GM12865 (cell line): ENCODE measurements at regions not wholly inside any gene's neighbourhood (a gene's known extent, or its start where the extent isn't known, plus 50 kb on each side); places are given as distances from the start of the nearest gene placed in this dataset.

Experiments used
- DNase-seq: peaks from one replicate; pipeline ENCODE4 v3.0.0; 2010; ENCODE audit warnings: low read depth
- H3K4me3 ChIP-seq: 2 replicates; pipeline ENCODE4 v1.5.1; 2011; ENCODE audit warnings: mild to moderate bottlenecking, low read depth, low read length, control low read depth
- CTCF ChIP-seq: IDR thresholded peaks from 2 replicates; pipeline ENCODE4 v1.5.1; 2011; ENCODE audit warnings: low read length, control low read depth, low read depth, inconsistent platforms; ENCODE audit not compliant: insufficient read depth; ENCODE audit errors: missing control alignments

- no peak for DNase-seq
- TF ChIP-seq CTCF: no peak
- no peak overlapping the region for H3K4me3 ChIP-seq
These were observed 77.9 kb upstream of the CDH4 start for GRCh38 chr20:61173961-61174725.

- TF ChIP-seq CTCF: no peak
- DNase-seq: no peak
- H3K4me3 ChIP-seq: no peak overlapping the region
These were observed 75.2 kb upstream of the CDH4 start for GRCh38 chr20:61176874-61177273.

DNA sequence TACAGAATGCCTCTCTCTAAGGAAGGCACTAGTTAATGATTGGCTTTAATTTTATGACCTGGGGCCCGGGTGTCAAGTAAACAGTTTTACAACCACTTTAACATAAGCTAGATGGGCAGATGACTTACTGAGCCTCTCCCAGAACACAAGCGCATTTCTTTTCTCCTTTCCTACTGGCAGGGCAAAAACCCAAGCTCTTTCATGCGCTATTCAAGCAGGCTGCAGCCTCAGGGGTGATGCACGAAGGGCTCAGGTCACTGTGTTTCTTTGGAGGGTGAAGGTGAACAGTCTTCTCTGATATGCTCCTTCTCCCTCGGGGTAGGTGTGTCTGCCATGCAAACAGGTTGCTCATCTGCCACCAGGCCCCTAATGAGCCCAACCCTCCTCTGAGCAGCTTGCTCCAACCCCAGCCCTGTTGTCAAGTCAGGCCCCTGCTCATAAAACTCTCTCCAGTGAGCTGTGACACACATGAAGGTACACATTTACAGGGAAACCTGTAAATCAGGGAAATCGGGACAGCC is 73.5 kb upstream of the CDH4 start:
- no peak for TF ChIP-seq CTCF
- H3K4me3 ChIP-seq: no peak overlapping the region
- DNase-seq: no peak

DNA sequence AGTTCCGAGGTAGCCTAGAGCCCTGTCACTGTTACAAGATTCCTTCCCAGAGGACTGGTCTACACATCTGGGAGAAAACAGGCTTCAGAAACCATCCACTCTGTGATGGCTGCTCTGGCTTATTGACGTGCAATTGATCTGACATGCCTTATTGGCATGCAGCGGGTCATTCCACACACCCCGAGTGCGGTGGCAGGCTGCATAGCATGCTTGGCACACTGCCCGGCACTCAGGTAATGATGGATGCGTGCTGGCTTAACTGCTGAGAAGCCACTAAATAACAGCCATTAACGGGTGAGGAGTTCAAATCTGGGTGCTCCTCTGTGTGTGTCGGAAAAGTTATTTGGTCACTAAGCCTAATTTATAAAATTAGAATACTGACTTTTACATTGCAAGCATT is 67.9 kb upstream of the CDH4 start:
- no peak for TF ChIP-seq CTCF
- no peak for DNase-seq
- H3K4me3 ChIP-seq: no peak overlapping the region

DNA sequence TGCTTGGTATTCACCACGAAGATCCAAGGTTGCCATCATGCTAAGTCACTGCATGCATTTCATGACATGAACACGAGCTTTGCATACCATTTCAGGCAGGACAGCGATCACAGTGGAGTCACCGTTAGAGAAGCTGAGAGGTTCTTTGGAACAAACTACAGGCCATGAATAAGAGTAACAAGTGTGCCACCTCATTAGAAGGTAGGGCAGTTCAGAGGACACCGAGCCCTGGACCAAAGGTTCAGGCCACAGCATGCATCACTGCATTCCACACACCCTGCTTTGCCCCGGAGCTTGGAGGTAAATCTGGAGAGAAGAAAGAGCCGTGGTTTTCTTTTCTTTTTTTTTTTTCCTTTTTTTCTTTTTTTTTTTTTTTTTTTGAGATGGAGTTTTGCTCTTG is 66.9 kb upstream of the CDH4 start:
- no peak overlapping the region for H3K4me3 ChIP-seq
- DNase-seq: no peak
- no peak for TF ChIP-seq CTCF

DNA sequence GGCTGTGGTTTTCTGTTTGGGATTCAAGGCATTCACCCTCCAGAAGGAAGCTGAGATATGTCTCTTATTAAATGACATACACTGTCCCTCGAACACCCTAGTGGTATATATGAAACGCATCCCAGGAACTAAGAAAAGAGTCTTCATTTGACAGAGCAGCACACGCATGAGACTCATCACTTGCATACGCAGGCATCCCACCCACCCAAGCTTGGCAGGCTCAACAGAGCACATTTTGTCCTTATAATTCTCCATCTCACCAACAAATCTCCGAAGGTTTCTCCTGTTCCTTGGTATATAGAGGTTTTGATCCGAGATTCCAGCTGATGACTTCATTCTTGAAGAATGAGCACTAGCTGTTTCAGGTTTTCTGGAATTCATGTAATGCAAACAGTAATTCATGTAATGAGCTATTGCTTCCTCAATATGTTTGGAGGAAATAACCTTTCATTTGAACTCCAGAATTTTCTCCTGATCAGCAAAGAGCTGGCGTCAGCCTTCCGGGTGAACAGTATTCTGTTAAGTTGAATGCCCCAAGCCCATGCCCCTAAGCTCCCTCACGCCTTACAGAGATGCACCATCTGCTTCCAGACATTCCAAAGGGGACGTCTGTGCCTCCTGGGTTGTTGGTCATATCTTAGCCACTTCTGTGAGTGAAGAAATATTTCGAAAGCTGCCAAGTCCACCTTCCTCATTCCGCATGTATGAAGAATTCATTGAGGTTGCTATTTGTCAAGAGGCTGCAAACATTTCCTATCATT is 66.0 kb upstream of the CDH4 start:
- no peak overlapping the region for H3K4me3 ChIP-seq
- no peak for DNase-seq
- no peak for TF ChIP-seq CTCF
